Neutrophil (primary cell): ENCODE measurements at regions not wholly inside any gene's neighbourhood (a gene's known extent, or its start where the extent isn't known, plus 50 kb on each side); places are given as distances from the start of the nearest gene placed in this dataset.

ENCODE experiments used
- H3K27ac ChIP-seq: fragments of 200-600 bp; sonication (generic); 2 replicates; pipeline ENCODE4 v1.5.1; 2016; ENCODE audit warnings: mild to moderate bottlenecking, moderate library complexity
- H3K27me3 ChIP-seq: fragments of 200-600 bp; sonication (generic); 2 replicates; pipeline ENCODE4 v1.6.0; 2016; ENCODE audit warnings: mild to moderate bottlenecking
- H3K36me3 ChIP-seq: fragments of 200-600 bp; sonication (generic); 2 replicates; pipeline ENCODE4 v1.5.1; 2017
- H3K4me1 ChIP-seq, 2 experiments: fragments of 200-600 bp in 1 of 2; sonication (generic) in 1 of 2; 1 replicate in 1 of 2; 2 replicates in 1 of 2; pipeline versions ENCODE4 v1.5.1 to v1.6.1; 2013 to 2016; ENCODE audit warnings: low read depth in 1 of 2, low read length in 1 of 2, mild to moderate bottlenecking in 1 of 2, moderate library complexity in 1 of 2; ENCODE audit not compliant: control insufficient read depth in 1 of 2, insufficient read depth in 1 of 2
- H3K4me3 ChIP-seq, 2 experiments: fragments of 200-600 bp in 1 of 2; sonication (generic) in 1 of 2; 1 replicate in 1 of 2; 2 replicates in 1 of 2; pipeline ENCODE4 v1.5.1; 2013 to 2016; ENCODE audit warnings: low read depth in 1 of 2, low read length in 1 of 2, mild to moderate bottlenecking in 1 of 2, moderate library complexity in 1 of 2
- H3K9me3 ChIP-seq: fragments of 200-600 bp; sonication (generic); 2 replicates; pipeline ENCODE4 v1.5.1; 2016
- TF ChIP-seq, protein P1 (sequence below): fragments of 200-600 bp; sonication (generic); IDR thresholded peaks from 2 replicates; pipeline ENCODE4 v1.5.1; 2016; ENCODE audit warnings: antibody characterized with exemption

DNA sequence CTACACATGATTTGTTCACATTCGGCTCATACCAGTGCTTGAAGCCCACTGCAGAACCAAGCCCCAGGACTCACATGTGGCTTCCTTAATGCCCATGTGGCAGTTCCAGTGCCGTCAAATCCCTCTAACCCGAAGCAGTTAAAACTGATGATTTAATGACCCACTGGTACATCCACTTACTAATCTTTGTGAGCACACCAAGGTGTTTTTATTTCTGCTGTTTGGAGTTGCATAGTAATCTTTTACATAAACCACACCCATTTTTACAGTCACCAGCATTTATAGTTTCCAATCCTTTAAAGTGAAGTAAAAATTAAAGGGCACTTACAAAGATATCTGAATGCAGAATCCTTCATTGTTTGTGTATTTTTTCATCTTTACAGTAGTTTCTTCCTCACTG is 232.0 kb downstream of the ANKRD60 start:
- H3K27me3 ChIP-seq, result peaks cover 27% of the 10 kb centered on the region
- peaks cover 0 to 4% of the 10 kb centered on the region in 2 experiments for H3K4me1 ChIP-seq
- H3K36me3 ChIP-seq, result no peaks in the 10 kb centered on the region
- no peak overlapping the region for H3K4me3 ChIP-seq
- H3K9me3 ChIP-seq, result no peaks in the 10 kb centered on the region
- no peak overlapping the region for H3K27ac ChIP-seq
- TF ChIP-seq, protein P1, sequence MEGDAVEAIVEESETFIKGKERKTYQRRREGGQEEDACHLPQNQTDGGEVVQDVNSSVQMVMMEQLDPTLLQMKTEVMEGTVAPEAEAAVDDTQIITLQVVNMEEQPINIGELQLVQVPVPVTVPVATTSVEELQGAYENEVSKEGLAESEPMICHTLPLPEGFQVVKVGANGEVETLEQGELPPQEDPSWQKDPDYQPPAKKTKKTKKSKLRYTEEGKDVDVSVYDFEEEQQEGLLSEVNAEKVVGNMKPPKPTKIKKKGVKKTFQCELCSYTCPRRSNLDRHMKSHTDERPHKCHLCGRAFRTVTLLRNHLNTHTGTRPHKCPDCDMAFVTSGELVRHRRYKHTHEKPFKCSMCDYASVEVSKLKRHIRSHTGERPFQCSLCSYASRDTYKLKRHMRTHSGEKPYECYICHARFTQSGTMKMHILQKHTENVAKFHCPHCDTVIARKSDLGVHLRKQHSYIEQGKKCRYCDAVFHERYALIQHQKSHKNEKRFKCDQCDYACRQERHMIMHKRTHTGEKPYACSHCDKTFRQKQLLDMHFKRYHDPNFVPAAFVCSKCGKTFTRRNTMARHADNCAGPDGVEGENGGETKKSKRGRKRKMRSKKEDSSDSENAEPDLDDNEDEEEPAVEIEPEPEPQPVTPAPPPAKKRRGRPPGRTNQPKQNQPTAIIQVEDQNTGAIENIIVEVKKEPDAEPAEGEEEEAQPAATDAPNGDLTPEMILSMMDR, result no peak

DNA sequence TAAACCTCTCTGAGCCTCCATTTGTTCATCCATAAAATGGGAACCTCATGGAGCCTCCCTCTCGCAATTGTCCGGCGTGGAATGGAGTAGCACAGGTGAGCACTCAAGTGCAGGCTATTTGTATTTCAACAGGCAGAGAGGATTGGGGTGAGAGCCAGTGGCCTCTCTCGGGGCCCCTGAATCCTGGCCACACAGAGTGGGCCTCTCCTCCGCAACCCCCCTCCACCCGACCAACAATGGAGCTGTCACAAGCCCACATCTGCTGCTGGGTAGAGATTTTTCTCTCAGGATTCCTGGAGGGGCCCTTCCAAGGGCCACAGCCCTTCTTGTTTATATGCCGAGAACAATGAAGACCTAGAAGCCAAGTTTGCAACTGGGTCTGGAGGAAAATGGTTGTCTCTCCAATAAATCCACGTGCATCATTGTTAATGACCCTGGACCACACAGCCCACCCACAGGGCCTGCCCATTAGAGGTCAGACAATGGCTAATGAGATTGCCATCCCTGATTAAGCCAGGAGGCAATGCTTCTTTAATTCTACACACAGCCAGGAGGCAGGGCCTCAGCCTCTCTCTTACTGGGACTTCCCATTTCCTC is 233.0 kb downstream of the ANKRD60 start:
- TF ChIP-seq, protein P1, result no peak
- Histone ChIP-seq H3K4me1 (peaks cover 0 to 4% of the 10 kb centered on the region in 2 experiments), H3K36me3 (no peaks in the 10 kb centered on the region), H3K4me3 (no peak overlapping the region), H3K9me3 (no peaks in the 10 kb centered on the region), H3K27me3 (peaks cover 32% of the 10 kb centered on the region), H3K27ac (no peak overlapping the region)

DNA sequence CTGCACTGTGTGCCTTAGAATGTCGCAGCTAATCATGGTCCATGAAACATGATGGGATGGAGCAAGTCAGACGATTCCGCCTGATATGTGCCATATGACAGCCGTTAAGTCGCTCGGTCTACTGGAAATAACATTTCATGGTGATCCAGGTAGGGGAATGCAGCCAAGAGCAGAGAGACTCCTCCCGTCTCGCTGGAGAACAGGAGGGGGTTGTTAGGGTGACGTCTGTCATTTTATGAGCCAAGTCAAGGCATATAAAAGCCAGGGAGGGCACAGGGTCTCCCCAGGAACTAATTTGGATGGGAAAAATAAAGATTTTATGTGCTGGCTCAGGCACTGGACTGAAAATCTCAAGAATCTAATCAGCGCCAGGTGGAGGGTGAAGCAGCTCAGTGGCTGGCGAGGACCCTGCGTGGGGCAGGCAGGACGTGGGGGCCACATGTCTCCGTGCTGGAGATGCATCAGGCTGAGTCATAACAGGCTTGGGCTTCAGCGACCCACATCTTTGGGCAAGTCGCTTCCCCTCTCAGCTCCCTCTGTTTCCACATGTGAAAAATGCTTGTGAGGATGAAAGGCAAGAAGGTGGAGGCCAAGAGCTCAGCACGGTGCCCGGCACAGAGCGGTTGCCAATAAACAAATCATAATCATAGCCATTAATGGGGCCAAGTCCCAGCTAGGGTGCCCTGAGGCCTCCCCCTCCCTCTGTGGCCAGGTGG is 234.6 kb downstream of the ANKRD60 start:
- Histone ChIP-seq H3K27me3 (peaks cover 35% of the 10 kb centered on the region), H3K36me3 (no peaks in the 10 kb centered on the region)
- TF ChIP-seq, protein P1, result no peak

DNA sequence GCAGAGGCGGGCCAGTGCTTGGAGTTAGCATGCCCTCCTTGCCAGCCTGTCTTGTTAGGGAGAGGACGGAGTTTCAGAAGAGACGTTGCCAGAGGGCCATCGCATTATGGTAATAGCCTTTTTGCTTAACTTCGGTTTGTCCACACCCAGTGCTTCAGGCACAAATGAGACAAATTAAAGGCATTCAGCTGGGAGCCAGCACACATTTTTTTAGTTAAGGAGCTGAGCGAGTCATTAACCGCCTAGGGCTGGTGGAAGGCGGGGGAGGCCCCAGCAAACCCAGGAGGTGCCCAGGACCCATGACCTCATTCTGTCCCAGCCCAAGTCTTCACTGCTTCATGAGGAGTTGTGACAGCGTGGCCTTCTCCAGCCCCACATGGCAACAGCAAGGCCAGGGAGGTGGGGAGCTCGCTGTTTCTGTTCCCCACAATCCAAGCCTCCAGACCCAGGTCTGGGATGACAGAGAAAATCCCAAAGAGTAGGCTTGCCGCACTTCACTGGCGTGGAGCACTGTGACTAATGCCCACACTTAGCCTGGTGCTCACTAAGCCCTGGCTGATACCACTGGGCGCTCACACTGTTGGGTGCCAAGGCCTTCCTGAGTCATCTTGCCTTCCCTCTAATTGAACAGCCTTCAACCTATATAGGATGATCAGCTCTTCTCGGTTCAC is 237.1 kb downstream of the ANKRD60 start:
- TF ChIP-seq, protein P1, result no peak
- Histone ChIP-seq H3K27me3 (peaks cover 15% of the 10 kb centered on the region), H3K4me1 (no peaks in the 10 kb centered on the region), H3K9me3 (no peaks in the 10 kb centered on the region), H3K4me3 (no peak overlapping the region), H3K27ac (no peak overlapping the region), H3K36me3 (no peaks in the 10 kb centered on the region)

More for the DNA sequence above, 234.6 kb downstream of the ANKRD60 start:
- H3K9me3 ChIP-seq, result no peaks in the 10 kb centered on the region
- no peak overlapping the region for H3K4me3 ChIP-seq
- no peaks in the 10 kb centered on the region for H3K4me1 ChIP-seq
- H3K27ac ChIP-seq, result no peak overlapping the region

DNA sequence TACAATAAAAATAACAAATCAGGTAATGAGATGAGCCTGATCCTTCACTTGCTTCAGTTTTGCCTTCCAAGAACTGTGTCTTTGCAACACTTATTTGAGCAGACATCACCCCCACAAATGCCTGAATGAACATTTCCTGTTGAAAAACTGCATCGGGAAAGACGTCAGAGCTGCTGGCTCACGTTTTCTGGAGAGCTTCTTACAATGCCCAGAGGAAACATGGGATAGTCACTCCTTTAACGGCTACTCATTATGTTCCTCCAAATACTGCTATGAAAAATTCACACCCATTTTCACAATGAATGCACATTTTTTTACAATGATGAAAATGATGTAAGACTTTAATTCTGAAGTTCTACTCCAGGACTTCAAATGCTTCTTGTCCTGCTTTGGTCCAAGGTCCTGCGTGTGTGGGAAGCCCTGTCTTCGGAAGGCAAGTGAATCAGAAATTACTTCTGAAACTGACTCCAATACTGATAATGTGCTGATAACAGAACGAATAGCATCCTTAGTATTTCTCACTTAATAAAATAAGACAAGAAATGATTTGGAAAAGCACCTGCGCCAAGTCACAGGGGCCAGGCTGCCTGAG is 238.0 kb downstream of the ANKRD60 start:
- H3K9me3 ChIP-seq, result no peaks in the 10 kb centered on the region
- H3K36me3 ChIP-seq, result no peaks in the 10 kb centered on the region
- H3K27ac ChIP-seq, result no peak overlapping the region
- no peak overlapping the region for H3K4me3 ChIP-seq
- peaks cover 15% of the 10 kb centered on the region for H3K27me3 ChIP-seq
- TF ChIP-seq, protein P1, result no peak
- no peaks in the 10 kb centered on the region for H3K4me1 ChIP-seq
